HG03342 (cell line): ENCODE measurements at regions not wholly inside any gene's neighbourhood (a gene's known extent, or its start where the extent isn't known, plus 50 kb on each side); places are given as distances from the start of the nearest gene placed in this dataset.
"Not testable (repeated sequence)": the region's sequence is repeated elsewhere in the genome, so short reads cannot be mapped to it uniquely, and the experiment has no call there.

Experiments used
- ATAC-seq: cut with Tn5 transposase; IDR thresholded peaks from one replicate; pipeline ENCODE4 v1.9.1; 2021; ENCODE audit warnings: mild to moderate bottlenecking, moderate library complexity; ENCODE audit not compliant: unreplicated experiment

DNA sequence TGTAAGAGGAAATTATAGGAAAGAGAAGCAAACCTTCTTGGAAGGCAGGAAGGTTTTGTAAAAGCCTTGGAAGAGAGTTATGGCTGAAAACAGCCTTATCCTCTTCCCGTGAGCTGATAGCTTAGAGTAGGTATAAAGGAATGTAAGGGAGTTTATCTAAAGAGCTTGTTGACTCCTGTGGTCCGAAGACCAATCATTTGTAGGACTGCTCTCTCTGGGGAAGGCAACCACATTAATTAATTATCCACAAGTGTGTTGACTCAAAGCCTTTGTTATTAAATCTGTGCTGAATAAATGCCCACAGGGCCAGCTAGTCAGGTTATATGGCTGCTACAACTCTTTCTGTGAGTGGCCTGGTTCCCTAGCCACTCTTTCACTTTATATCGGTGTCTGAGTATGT is 452.1 kb upstream of the RASGRP1 start:
- ATAC-seq = no peak

DNA sequence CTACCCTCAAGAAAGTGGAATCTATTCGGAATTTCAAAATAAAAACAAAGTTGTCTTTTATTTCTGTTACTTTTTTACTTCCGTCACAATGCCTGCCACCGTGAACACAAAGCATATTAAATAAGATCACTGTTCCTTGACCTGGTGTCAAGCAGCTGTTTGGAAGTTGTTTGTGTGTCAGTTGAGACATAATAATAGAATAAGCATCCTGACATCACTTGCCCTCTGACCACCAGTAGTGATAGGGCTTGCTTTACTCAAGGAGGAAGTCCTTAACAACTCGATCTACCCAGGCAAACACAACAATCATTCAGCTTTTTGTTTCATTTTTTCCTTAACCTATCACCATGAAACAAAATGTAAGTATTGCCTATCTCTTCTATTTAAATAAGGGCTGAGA is 454.4 kb upstream of the RASGRP1 start:
- ATAC-seq = no peak

DNA sequence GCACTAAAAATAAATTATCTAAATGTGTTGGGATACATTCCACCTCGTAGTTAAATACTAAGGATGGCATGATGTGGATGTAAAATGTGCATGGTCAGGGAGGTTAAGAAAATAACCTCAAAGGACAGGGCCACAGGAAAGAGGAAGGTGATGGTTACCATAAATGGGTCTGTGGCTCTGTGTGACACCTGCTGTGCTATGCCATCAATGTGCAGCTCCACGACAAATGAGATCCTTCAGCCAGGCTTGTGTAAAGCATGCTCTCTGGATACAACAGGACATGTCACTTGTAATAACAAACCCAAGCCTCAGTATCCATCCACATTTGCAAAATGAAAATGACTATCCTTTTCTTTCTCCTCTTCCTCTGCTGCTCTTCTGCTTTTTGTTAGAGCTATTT is 456.7 kb upstream of the RASGRP1 start:
- ATAC-seq = no peak

DNA sequence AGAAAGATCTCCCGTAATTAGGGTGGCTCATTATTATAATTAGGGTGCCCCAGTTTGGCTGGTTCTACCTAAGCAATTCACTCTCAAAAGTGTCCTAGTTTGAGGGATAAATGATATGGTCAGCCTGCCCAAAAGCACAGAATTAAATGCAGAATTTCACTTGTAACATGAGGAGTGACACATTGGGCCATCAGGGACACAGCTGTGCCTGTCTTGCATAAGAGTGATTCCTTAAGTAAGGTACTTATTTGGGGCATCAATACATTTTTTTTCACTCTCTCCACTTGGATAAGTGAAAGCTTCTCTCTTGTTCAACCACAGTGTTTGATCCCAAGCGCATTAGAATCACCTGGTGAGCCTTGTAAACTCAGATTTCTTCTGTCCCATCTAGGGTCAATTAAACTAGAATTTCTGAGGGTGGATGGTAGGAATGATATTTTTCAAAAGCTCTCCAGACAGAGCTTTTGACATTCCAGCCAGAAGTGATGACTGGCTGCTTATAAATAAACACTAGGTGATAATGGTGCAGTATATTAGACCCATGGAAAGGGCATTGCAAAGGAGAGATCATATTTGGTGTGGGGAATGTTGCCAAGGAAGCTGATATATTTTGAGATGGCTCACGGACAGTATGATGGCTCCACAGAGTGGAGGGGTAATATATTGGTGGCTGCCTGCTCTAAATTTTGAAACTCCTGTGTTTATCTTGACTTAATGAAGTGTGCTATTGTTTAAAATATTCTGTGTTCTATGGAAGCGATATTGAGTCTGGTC is 458.1 kb upstream of the RASGRP1 start:
- ATAC-seq = no peak

DNA sequence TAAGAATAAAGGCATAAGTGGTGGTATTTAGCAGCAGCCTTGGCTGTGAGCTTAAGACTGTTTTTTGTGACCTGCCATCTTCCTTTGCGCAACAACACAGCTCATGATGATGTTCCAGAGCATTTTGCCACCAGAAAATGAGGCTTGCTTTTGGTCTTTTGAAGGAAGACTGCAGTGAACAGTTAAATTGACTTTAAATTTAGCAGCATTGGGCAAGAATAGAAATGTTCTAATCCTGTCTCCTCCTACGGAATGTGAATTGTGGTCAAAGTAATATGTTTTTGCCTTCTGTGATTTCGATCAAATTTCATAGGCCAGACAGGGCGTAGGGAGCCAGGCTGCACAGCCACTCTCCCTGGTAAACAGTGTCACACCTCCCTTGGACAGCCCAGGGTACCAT is 460.7 kb upstream of the RASGRP1 start:
- ATAC-seq = no peak

DNA sequence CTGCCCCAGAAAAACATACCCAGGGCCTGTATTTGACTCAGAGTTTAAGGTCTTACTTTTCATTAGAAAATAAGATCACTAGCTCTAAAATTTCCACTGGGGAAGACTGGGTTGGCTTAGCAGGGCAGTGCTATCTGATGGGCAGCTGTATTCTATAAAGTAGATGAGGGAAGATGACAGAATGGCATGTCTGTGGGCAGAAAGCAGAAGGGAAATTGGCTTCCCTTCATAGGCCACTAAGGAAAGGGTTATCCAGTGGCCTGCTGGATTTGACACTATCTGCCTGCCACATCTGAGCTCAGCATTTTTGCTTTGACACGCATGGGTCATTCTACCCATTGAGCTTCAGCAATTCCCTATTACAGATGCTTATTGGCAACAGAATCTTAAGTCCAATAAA is 461.3 kb upstream of the RASGRP1 start:
- no peak for ATAC-seq

DNA sequence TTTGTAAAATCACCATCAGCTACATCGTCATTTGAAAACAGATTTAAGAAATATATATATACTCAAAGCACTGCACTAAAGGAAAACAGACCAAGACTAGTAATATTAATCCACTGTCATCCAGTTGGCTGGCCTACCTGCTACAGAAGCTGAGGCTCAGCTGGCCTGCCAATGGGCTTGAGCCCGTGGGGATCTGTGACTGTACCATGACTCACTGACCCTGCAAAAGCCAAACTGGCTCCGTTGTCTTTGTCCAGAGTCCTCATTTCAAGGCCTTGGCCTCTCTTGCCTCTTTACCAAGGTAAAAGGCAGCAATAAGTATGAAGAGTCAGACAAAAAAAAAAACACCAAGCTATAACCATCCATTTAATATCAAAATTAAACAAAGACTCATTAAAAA is 463.5 kb upstream of the RASGRP1 start:
- ATAC-seq = no peak

DNA sequence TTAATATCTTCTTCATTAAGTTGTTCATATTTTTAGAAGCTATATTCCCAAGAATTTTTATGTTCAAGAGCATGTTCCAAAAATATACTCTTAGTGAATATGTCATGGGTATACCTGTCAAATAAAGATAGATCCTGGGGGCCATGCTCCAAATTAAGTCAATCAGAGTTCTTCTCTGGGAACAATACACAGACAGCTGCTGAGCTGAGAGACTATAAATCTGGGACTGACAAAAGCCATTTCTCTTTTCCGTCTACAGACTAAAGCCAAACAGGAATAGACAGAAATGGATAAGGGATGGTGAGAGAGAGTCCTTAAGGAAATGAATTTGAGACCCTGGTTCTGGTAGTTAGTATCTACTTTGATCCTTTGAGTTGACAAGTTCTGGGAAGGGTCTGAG is 465.1 kb upstream of the RASGRP1 start:
- ATAC-seq = no peak

DNA sequence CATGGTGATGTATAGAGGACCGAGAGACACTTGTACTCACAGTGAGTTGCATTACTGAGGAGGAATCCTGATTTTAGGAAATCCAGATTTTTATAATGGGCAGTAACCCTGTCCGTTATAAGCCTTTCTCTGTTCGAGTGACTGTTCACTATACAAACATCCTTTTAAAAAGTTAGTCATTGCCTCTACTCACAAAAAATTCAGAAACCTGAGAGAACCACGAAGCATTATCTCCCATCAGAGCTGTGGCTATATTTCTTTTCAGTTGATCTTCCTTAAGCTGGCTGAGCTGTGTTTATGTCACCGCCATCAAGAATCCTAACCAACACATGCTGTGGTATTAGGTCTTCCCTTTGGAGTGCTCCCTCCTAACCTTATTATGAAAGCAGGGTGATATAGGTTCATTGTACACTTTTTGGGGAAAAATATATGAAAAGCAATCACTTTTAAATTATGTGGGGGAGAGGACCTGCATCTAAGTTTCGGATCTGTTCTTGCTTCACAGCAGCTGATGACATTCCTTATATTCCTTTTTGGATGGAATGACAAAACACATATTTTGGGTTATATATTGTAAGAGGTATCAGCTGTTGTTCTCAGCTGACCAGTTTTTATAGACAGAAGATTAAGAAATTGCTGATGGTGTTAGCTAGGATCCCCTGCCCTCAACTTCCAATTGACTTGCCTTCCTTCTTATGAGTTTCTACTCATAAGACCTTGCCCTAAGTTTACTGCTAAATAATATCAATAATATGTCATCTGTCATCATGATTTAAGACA is 465.9 kb upstream of the RASGRP1 start:
- no peak for ATAC-seq

DNA sequence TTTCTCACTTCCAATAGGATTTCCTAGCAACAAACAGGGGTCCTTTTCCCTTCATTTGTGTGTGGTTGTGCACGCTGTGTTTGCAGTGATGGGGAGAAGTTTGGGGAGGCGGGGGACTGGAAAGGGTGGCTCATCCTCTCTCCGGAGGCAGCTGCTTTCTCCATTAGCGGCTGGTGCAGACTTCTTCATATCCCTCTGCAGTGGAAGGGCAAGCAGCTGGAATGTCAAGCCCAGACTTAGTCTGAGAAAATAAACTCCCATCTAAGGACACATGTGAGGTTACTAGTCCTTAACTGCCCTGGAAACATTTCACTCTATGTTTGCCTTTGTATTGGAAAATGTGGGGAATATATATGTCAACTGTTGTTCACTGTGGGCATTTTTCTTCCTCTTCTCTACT is 467.0 kb upstream of the RASGRP1 start:
- no peak for ATAC-seq

DNA sequence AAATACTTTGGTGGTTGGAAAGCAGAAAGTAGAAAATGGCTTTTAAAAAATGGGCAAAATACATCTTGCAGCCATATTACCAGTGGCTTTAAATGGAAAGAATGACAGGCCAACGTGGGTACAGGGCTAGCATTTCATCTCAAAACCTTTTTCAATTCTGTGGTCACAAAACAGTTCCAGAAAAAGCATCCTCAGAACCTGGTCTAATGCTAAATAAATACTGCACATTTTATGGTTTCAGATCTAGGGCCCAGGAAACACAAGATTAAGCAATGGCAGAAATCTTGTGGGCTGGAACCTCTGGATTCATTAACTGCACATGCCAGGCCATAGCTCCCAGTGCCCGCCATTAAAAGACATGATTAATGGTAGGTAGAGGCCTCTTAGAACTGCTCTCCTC is 470.2 kb upstream of the RASGRP1 start:
- no peak for ATAC-seq

DNA sequence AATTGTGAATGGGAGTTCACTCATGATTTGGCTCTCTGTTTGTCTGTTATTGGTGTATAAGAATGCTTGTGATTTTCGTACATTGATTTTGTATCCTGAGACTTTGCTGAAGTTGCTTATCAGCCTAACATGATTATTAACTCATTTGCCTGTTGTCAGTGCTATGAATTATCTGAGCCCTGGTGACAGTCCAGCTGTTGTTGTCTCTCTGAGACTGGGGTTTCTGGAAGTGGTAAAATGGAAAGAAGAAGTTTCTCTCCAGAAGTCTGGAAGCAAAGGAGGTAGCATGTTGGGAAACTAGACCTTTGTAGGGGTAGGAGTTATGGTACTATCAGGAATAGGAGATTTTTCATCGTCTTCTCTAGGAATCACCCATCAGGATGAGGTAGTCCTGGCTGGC is 473.0 kb upstream of the RASGRP1 start:
- not testable (repeated sequence) for ATAC-seq

DNA sequence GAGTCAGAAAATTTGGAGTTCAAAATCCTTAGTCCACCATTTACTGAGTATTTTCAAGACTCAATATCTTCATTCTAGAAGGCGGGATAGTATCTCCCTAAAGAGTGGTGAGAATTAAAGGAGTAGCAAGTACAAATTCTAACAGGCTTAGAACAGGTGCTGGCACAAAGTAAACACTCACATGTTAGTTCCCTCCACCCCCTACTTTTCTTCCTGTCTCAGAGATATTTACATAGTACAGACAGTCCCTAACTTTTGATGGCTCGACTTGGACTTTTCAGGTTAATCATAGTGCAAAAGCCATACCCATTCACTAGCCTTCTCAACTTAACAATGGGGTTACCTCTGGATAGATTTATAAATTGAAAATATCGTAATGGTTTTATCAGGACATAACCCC is 476.2 kb upstream of the RASGRP1 start:
- no peak for ATAC-seq

DNA sequence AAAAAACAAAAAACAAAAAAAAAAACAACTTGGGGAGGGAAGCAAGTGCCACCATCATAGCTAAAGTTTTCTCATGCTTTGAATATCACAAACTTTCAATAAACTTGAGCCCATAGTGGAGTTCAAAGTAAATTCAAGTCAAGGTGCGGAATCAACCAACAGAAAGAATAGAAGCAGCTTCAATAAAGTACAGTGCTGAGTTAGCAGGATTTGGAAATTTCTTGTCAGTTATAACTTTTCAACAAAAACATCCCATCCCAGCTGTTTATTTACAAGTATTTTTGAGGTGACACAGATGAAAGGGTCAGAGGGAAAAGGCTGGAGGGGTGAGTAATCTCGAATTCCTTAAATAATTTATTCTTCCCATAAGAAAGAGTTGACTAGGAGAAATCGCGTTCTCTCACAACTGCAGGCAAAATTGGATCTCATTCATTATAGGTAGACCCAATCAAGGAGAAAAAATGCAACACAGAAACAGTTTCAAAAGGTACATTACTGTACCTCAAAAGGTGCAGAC is 477.4 kb upstream of the RASGRP1 start:
- no peak for ATAC-seq

DNA sequence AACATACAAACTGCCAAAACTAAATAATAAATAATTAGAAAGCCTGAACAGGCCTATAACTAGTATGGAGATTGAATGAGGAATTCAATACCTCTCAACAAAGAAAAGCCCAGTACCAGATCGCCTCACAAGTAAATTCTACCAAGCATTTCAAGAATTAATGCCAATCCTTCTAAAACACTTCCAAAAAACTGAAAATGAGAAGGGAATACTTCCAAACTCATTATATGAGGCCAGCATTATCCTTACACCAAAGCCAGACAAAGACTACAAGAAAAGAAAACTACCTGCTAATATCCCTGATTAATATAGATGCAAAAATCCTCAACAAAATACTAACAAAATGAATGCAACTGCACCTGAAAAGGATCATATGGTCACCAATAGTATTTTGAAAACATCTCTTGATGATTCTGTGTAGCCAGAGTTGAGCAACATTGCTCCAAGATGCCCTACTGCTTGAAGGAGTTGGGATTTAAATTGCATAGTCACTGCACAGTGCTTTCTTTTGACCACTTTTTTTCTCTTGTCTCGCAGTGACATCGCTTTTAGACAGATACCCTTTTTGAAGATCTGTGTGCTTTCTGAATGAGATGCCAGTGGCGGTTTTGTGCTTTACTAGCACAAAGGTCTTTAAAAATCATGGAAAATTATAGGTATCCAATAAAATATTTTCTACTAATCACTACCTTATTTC is 487.2 kb upstream of the RASGRP1 start:
- no peak for ATAC-seq

DNA sequence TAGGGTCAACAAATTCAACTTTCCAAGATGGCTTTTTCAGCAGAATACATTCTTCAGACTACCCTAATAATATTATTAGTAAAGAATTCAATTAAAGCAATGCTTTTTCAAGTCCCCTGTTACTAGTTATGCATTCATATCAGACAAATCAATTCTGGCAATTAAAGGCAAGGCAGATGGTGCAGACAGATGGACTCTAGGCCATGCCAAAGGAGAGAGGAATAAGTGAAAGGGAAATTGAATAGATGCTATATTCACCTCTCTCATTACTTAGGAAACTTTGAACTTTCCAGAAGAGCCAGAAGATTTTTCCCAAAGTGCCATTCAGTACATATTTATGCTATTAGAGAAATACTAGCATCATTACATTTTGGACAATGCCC is 487.7 kb upstream of the RASGRP1 start:
- ATAC-seq = no peak

DNA sequence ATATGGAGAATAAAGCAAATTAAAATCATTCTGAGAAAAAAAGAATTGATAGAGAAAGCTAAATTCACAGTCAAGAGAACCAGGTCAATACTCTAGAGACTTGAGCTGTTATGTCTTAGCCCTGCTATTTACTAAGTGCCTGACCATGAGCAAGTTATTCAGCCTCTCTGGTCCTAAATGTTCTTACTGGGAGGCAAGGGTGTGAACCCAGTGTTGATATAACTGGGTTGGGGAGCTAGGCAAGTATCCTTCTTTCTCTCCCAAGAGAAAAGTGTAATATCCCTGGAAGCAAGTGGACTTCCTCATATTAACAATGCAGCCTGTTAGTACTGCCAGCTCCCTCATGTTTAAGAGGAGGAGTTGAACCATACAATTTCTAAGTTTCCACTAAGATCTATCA is 488.9 kb upstream of the RASGRP1 start:
- no peak for ATAC-seq

DNA sequence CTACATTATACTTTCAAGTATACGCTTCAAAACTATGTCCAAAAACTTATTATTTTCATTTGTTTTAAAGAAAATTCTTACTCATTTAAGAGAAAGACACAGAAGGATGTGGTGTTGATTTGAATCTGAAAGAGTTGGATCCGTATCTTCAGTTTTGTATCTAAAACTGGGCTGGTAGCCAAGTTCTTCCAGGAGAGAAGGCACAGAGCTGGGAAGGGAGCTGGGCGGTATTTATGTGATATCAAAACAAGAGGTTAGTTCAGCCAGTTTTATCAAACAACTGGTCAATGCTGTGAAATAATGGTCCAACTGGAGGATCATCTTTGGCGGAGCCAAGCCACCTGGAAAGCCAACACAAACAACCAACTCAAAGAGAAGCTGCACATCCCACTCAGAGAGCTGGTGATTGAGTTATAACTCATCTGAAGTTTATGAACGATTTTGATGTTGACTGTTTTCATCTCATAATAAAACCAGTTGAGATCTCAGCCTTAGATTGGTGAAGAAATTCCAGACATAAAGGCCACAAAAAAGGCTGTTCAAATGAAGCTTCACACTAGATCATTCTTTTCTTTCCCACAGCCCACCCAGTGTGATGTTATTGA is 489.6 kb upstream of the RASGRP1 start:
- no peak for ATAC-seq

DNA sequence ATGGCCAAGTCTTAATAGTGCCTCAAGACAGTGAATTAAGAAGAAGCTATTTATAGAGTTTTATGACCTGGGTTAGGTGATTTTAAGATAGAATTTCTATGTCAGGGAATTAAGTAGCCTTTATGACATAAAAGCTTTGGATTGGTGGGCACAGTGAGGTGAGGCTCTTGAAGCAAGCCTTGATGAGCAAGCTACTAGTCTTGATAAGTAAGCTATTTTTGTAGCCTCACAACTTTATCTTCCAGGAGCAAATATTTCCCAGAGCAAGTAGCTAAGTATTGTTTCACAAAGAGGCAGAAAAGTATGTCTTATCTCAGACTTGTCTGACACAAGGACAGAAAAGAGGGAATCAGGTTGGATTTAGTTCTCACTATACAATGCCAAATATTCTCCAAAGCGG is 491.7 kb upstream of the RASGRP1 start:
- ATAC-seq = no peak

DNA sequence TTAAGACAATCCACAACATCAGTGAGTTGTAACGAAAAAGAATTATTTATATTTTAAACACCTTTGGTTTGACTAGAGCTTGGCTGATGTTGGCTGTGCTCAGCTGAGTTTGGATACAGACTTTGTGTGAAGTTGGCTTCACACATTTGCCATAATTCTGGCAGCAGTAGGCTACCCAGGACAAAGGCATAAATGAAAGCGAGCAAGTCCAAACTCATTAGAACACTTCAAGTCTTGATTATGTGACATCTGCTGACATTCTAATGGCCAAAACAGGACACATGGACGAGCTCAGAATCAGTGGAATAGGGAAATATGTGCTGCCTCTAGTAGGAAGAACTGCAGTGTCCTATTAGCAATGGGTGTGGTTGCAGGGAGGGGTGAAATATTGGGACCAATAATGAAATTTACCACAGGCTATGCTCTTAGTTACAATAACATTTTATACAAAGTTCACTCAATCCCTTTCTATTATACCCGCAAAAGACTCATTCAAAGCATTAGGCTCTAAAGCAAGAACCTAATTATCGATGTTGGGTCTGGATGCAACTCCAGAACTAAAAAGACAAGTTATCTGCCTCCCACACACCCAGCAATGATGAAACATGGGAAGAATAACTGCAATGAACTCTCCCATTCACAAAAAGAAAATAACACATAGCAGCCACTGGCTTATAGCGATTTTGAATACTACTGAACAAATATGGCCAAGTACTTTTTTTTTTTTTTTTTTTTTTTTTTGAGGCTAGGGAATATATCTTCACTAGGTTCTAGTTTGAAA is 493.9 kb upstream of the RASGRP1 start:
- ATAC-seq = no peak

DNA sequence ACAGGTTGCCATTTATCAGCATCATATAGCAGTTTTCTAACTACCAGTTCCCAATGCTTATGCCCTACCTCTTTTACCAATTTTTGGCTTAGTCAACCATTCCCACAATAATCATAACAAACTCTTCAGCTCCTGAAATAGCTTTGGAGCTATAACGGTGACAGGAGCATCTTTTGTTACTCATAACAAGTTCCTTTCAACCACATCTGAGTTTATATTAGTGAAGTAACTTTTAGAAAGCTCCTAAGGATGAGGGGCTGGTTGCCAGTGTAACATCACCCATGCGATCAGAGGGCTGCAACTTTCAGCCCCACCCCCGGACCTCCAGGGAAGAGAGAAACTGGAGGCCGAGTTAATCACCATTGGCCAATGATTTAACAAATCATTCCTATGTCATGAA is 495.3 kb upstream of the RASGRP1 start:
- no peak for ATAC-seq
